IMR-90 (cell line): ENCODE measurements at regions not wholly inside any gene's neighbourhood (a gene's known extent, or its start where the extent isn't known, plus 50 kb on each side); places are given as distances from the start of the nearest gene placed in this dataset.
A peak's percentile ranks its signal among the peaks of the same experiment; 100 is the strongest.
"Not testable (repeated sequence)": the region's sequence is repeated elsewhere in the genome, so short reads cannot be mapped to it uniquely, and the experiment has no call there.

Experiments used
- ATAC-seq: fragments of 200-7000 bp; cut with Tn5 transposase; 2 replicates; pipeline ENCODE4 v1.9.1; 2020; ENCODE audit warnings: low read depth, mild to moderate bottlenecking, moderate library complexity
- BruUV-seq: library from RNA; stranded (reverse); fragments of 400-500 nt; replicated peaks from 2 replicates; lab custom pipeline; 2021; lab: Mats Ljungman, UMichigan
- CTCF ChIA-PET: fragments of 300-600 bp; formaldehyde crosslinking; extraction: SDS; loops from one replicate; lab custom pipeline; 2021; ENCODE audit warnings: antibody characterized with exemption; lab: Yijun Ruan, JAX
- POLR2A ChIA-PET: fragments of 300-600 bp; sonication (Branson Sonifier 250); formaldehyde crosslinking; loops from one replicate; lab custom pipeline; 2022; ENCODE audit warnings: antibody characterized with exemption; ENCODE audit not compliant: unreplicated experiment; lab: Charles Lee
- DNase-seq: peaks from one replicate; pipeline ENCODE4 v3.0.0; 2013
- H2AFZ ChIP-seq: replicated peaks from 2 replicates; pipeline ENCODE3; 2013; ENCODE audit warnings: low read length, mild to moderate bottlenecking; ENCODE audit not compliant: poor library complexity
- H2AK5ac ChIP-seq: 2 replicates; pipeline ENCODE4 v1.6.1; 2013; ENCODE audit warnings: low read depth, low read length, inconsistent platforms
- H2AK9ac ChIP-seq: replicated peaks from 2 replicates; pipeline ENCODE3; 2013; ENCODE audit warnings: mild to moderate bottlenecking, low read depth, low read length, moderate library complexity; ENCODE audit not compliant: poor library complexity
- H2BK120ac ChIP-seq: 2 replicates; pipeline ENCODE4 v1.6.1; 2013; ENCODE audit warnings: low read depth, low read length, inconsistent platforms
- H2BK15ac ChIP-seq: 3 replicates; pipeline ENCODE4 v1.6.1; 2013; ENCODE audit warnings: low read depth, low read length, inconsistent platforms
- H2BK20ac ChIP-seq: 2 replicates; pipeline ENCODE4 v1.6.1; 2013; ENCODE audit warnings: low read depth, mild to moderate bottlenecking, inconsistent platforms, low read length, moderate library complexity
- H2BK5ac ChIP-seq: 2 replicates; pipeline ENCODE4 v1.6.1; 2013; ENCODE audit warnings: mild to moderate bottlenecking, low read depth, low read length, inconsistent platforms; ENCODE audit not compliant: poor library complexity, severe bottlenecking
- H3K14ac ChIP-seq: replicated peaks from 2 replicates; pipeline ENCODE4 v1.6.1; 2013; ENCODE audit warnings: low read depth, low read length, inconsistent platforms
- H3K18ac ChIP-seq: 2 replicates; pipeline ENCODE4 v1.6.1; 2013; ENCODE audit warnings: low read depth, low read length, control low read depth
- H3K23ac ChIP-seq: 2 replicates; pipeline ENCODE4 v1.6.1; 2013; ENCODE audit warnings: low read depth, low read length, inconsistent platforms
- H3K27ac ChIP-seq: 2 replicates; pipeline ENCODE4 v1.5.1; 2013; ENCODE audit warnings: mild to moderate bottlenecking, control low read depth, low read length; ENCODE audit not compliant: insufficient read depth
- H3K27me3 ChIP-seq: 2 replicates; pipeline ENCODE4 v1.6.1; 2013; ENCODE audit warnings: low read length; ENCODE audit not compliant: control insufficient read depth, insufficient read depth
- H3K36me3 ChIP-seq: 2 replicates; pipeline ENCODE4 v1.6.1; 2013; ENCODE audit warnings: low read length, mixed read lengths; ENCODE audit not compliant: control insufficient read depth, insufficient read depth
- H3K4ac ChIP-seq: 2 replicates; pipeline ENCODE4 v1.6.1; 2013; ENCODE audit warnings: low read depth, low read length, inconsistent platforms
- H3K4me1 ChIP-seq: 2 replicates; pipeline ENCODE4 v1.6.1; 2013; ENCODE audit warnings: low read length, mixed read lengths; ENCODE audit not compliant: control insufficient read depth, insufficient read depth
- H3K4me2 ChIP-seq: 2 replicates; pipeline ENCODE4 v1.6.1; 2013; ENCODE audit warnings: low read depth, mild to moderate bottlenecking, control low read depth, low read length, moderate library complexity
- H3K4me3 ChIP-seq: 2 replicates; pipeline ENCODE4 v1.5.1; 2013; ENCODE audit warnings: low read depth, mild to moderate bottlenecking, control low read depth, low read length, moderate library complexity; ENCODE audit not compliant: insufficient read depth
- H3K56ac ChIP-seq: 2 replicates; pipeline ENCODE4 v1.6.1; 2013; ENCODE audit warnings: low read length, inconsistent platforms; ENCODE audit not compliant: insufficient read depth; ENCODE audit errors: extremely low read depth
- H3K79me1 ChIP-seq, 2 experiments: 2 replicates each; pipeline ENCODE4 v1.6.1; 2013; ENCODE audit warnings: low read length in 2 of 2, inconsistent platforms in 1 of 2, low read depth in 1 of 2
- H3K9ac ChIP-seq: 2 replicates; pipeline ENCODE4 v1.6.1; 2013; ENCODE audit warnings: low read depth, low read length, control low read depth
- H3K9me1 ChIP-seq: 2 replicates; pipeline ENCODE4 v1.6.1; 2013; ENCODE audit warnings: low read length, inconsistent platforms; ENCODE audit not compliant: insufficient read depth
- H3K9me3 ChIP-seq: 2 replicates; pipeline ENCODE4 v1.6.1; 2013; ENCODE audit warnings: low read length; ENCODE audit not compliant: control insufficient read depth, insufficient read depth
- H4K20me1 ChIP-seq: 2 replicates; pipeline ENCODE4 v1.6.1; 2013; ENCODE audit warnings: low read length, inconsistent platforms; ENCODE audit not compliant: insufficient read depth
- H4K5ac ChIP-seq: 2 replicates; pipeline ENCODE4 v1.6.1; 2013; ENCODE audit warnings: mild to moderate bottlenecking, low read depth, low read length, control low read depth
- H4K8ac ChIP-seq, 2 experiments: 2 replicates each; pipeline ENCODE4 v1.6.1; 2013; ENCODE audit warnings: low read depth in 2 of 2, low read length in 2 of 2, control low read depth in 1 of 2, inconsistent platforms in 1 of 2
- H4K91ac ChIP-seq: 2 replicates; pipeline ENCODE4 v1.6.1; 2013; ENCODE audit warnings: low read depth, low read length, inconsistent platforms; ENCODE audit not compliant: insufficient read depth
- MXI1 ChIP-seq: IDR thresholded peaks from 2 replicates; pipeline ENCODE4 v1.6.1; 2012; ENCODE audit warnings: low read depth, mild to moderate bottlenecking, low read length, moderate library complexity, borderline replicate concordance
- WGBS, 2 experiments: methylation state at CpG; one replicate each; pipeline versions ENCODE4 v1.1.5 to v1.1.7; 2013; ENCODE audit warnings: missing lambda C conversion rate in 2 of 2; ENCODE audit not compliant: insufficient read length in 1 of 2; ENCODE audit errors: extremely low coverage in 2 of 2; 5-methylcytosine and 5-hydroxymethylcytosine counted together
- dilution Hi-C: fragments of 300-500 bp; cut with HindIII; formaldehyde crosslinking; loops from one replicate; pipeline ENCODE4 v1.14.3; 2018; ENCODE audit warnings: low sequenced_read_pairs; ENCODE audit not compliant: unreplicated experiment
- in situ Hi-C: fragments of 300-500 bp; cut with MboI; formaldehyde crosslinking; loops from 3 replicates; pipeline ENCODE4 v1.14.3; 2019; ENCODE audit warnings: low sequenced_read_pairs, inconsistent platforms, mixed read lengths
- intact Hi-C: fragments of 100-400 bp; cut with micrococcal nuclease; formaldehyde crosslinking; loops from 2 replicates; pipeline ENCODE4 v1.10.0; 2022
- TF ChIP-seq, protein P1 (sequence below): conservative IDR thresholded peaks from 2 replicates; pipeline ENCODE4 v1.5.1; 2012; ENCODE audit warnings: mild to moderate bottlenecking, low read depth, low read length, improper control_type of control experiment

DNA sequence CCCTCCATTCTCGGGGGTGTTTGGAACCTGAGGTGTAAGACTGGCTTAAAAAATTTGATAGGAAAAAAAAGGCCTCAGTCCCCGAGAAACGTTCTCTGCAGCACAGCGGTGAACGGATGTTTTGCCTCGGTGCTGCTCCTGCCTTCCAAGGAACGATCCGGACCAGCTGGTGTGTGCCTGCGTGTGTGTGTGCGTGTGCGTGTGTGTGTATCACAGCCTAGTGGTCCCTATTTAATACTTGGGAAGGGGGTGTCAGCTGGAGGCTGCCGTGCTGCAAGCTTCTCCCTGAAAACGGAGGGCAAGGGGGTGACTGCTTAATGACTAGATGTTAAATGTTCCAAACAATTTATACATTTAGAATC is 76.9 kb downstream of the LHX2 start:
- no peak overlapping the region for H2AFZ ChIP-seq
- no peak overlapping the region for H2AK9ac ChIP-seq
- H3K4ac ChIP-seq: no peak overlapping the region
- BruUV-seq: no TSS peak
- no peaks in the 10 kb centered on the region for H3K79me1 ChIP-seq
- H3K4me2 ChIP-seq: peak overlapping the region; percentile 53; the same call in 1 of the 2 replicates
- no peak overlapping the region for H3K23ac ChIP-seq
- in situ Hi-C loops (no loop called here), dilution Hi-C loops (no loop called here), intact Hi-C loops (no loop called here)
- no peak overlapping the region for H4K8ac ChIP-seq
- H3K18ac ChIP-seq: no peak overlapping the region
- 0% methylated on average over 2 of the region's 13 CpGs; no CpG with 5 or more reads in 1 of the 2 experiments for WGBS, 2 experiments
- ChIA-PET POLR2A (no interaction called here), CTCF (no interaction called here)
- H4K20me1 ChIP-seq: no peaks in the 10 kb centered on the region
- TF ChIP-seq, protein P1, sequence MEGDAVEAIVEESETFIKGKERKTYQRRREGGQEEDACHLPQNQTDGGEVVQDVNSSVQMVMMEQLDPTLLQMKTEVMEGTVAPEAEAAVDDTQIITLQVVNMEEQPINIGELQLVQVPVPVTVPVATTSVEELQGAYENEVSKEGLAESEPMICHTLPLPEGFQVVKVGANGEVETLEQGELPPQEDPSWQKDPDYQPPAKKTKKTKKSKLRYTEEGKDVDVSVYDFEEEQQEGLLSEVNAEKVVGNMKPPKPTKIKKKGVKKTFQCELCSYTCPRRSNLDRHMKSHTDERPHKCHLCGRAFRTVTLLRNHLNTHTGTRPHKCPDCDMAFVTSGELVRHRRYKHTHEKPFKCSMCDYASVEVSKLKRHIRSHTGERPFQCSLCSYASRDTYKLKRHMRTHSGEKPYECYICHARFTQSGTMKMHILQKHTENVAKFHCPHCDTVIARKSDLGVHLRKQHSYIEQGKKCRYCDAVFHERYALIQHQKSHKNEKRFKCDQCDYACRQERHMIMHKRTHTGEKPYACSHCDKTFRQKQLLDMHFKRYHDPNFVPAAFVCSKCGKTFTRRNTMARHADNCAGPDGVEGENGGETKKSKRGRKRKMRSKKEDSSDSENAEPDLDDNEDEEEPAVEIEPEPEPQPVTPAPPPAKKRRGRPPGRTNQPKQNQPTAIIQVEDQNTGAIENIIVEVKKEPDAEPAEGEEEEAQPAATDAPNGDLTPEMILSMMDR: no peak
- TF ChIP-seq MXI1: no peak
- no peak overlapping the region for H2BK5ac ChIP-seq
- no peak overlapping the region for H4K5ac ChIP-seq
- peaks cover 13% of the 10 kb centered on the region for H3K9me3 ChIP-seq
- no peak overlapping the region for H4K91ac ChIP-seq
- no peak overlapping the region for H3K14ac ChIP-seq
- H3K56ac ChIP-seq: no peak overlapping the region
- ATAC-seq: no peak
- no peak overlapping the region for H2AK5ac ChIP-seq
- no peak overlapping the region for H2BK20ac ChIP-seq
- H2BK15ac ChIP-seq: no peak overlapping the region
- H3K9ac ChIP-seq: no peak overlapping the region
- H3K36me3 ChIP-seq: no peaks in the 10 kb centered on the region
- no peaks in the 10 kb centered on the region for H3K9me1 ChIP-seq
- peaks cover 37% of the 10 kb centered on the region for H3K27me3 ChIP-seq
- H2BK120ac ChIP-seq: no peak overlapping the region
- DNase-seq: no peak
- no peak overlapping the region for H3K4me3 ChIP-seq
- peaks cover 1% of the 10 kb centered on the region; the same call in 1 of the 2 replicates for H3K4me1 ChIP-seq
- no peak overlapping the region for H3K27ac ChIP-seq

DNA sequence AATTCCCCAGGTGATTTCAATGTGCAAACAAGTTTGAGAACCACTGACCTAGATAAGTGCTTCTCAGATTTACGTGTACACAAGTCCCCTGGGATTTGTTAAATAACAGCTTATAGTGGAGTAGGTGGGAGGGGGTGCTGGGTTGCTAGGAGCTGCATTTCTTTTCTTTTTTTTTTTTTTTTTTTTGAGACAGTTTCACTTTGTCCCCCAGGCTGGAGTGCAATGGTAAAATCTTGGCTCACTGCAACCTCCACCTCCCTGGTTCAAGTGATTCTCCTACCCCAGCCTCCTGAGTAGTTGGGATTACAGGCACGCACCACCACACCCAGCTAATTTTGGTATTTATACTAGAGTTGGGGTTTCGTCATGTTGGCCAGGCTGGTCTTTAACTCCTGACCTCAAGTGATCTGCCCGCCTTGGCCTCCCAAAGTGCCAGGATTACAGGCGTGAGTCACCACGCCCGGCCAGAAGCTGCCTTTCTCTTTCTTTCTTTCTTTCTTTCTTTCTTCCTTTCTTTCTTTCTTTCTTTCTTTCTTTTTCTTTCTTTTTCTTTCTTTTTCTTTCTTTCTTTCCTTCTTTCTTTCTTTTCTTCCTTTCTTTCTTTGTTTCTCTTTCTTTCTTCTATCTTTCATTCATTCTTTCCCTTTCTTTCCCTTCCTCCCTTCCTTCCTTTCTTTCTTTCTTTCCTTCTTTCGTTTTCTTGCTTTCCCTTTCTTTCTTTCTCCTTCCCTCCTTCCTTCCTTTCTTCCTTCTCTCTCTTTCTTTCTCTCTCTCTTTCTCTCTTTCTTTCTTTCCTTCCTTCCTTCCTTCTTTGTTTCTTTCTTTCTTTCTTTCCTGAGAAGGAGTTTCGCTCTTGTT is 78.3 kb downstream of the LHX2 start:
- BruUV-seq, H3K36me3 ChIP-seq, ATAC-seq, H2BK5ac ChIP-seq, H3K18ac ChIP-seq, H3K4ac ChIP-seq, in situ Hi-C loops, H4K20me1 ChIP-seq, H4K5ac ChIP-seq, H4K8ac ChIP-seq, H3K14ac ChIP-seq, H2AK5ac ChIP-seq, H2AK9ac ChIP-seq, H2BK20ac ChIP-seq, intact Hi-C loops, DNase-seq, H2AFZ ChIP-seq, H4K91ac ChIP-seq, CTCF ChIA-PET, H3K4me1 ChIP-seq, H2BK120ac ChIP-seq, dilution Hi-C loops, H3K9ac ChIP-seq, H3K4me2 ChIP-seq, H2BK15ac ChIP-seq, H3K56ac ChIP-seq, H3K79me1 ChIP-seq, H3K9me1 ChIP-seq, H3K4me3 ChIP-seq, POLR2A ChIA-PET, H3K23ac ChIP-seq, H3K27ac ChIP-seq: not testable (repeated sequence)
- Histone ChIP-seq H3K27me3 (peaks cover 41% of the 10 kb centered on the region), H3K9me3 (peaks cover 12% of the 10 kb centered on the region)
- WGBS, 2 experiments: 61% methylated on average over 2 of the region's 9 CpGs; no CpG with 5 or more reads in 1 of the 2 experiments
